Motor neuron (in vitro differentiated cells): ENCODE measurements at regions not wholly inside any gene's neighbourhood (a gene's known extent, or its start where the extent isn't known, plus 50 kb on each side); places are given as distances from the start of the nearest gene placed in this dataset.

Experiments used
- ATAC-seq, 8 experiments: fragments of 200-7000 bp; cut with Tn5 transposase; replicated peaks in 6 of 8; 2 replicates each; pipeline ENCODE4 v1.8.0; 2021; ENCODE audit warnings: mild to moderate bottlenecking in 8 of 8, moderate library complexity in 8 of 8
- H3K27ac ChIP-seq, 2 donors: fragments of 250-450 bp; sonication (Bioruptor Pico); 2 replicates each; pipeline ENCODE4 v1.9.0; 2021; ENCODE audit warnings: antibody characterized with exemption in 2 of 2, mild to moderate bottlenecking in 2 of 2, moderate library complexity in 1 of 2
- H3K4me1 ChIP-seq, 2 donors: fragments of 250-450 bp; sonication (Bioruptor Pico); replicated peaks in 1 of 2; 2 replicates each; pipeline ENCODE4 v1.6.1; 2021; ENCODE audit warnings: antibody characterized with exemption in 2 of 2, mild to moderate bottlenecking in 2 of 2, moderate library complexity in 1 of 2
- H3K4me3 ChIP-seq, 5 donors: fragments of 250-450 bp; sonication (Bioruptor Pico); 2 replicates each; pipeline ENCODE4 v1.9.0; 2021; ENCODE audit warnings: antibody characterized with exemption in 5 of 5, mild to moderate bottlenecking in 5 of 5, moderate library complexity in 4 of 5
- WGBS, 10 experiments: fragments of 450-650 bp; shearing (Covaris generic); methylation state at CpG; one replicate each; pipeline ENCODE4 v1.0.0; 2022; 5-methylcytosine and 5-hydroxymethylcytosine counted together
- in situ Hi-C, 9 experiments: fragments of 400-800 bp; cut with MboI; loops; one replicate each; pipeline ENCODE4 v1.15.0; 2021; ENCODE audit warnings: low sequenced_read_pairs in 9 of 9, low pct_unique_long_range_greater_than_20kb in 2 of 9; ENCODE audit not compliant: unreplicated experiment in 9 of 9

DNA sequence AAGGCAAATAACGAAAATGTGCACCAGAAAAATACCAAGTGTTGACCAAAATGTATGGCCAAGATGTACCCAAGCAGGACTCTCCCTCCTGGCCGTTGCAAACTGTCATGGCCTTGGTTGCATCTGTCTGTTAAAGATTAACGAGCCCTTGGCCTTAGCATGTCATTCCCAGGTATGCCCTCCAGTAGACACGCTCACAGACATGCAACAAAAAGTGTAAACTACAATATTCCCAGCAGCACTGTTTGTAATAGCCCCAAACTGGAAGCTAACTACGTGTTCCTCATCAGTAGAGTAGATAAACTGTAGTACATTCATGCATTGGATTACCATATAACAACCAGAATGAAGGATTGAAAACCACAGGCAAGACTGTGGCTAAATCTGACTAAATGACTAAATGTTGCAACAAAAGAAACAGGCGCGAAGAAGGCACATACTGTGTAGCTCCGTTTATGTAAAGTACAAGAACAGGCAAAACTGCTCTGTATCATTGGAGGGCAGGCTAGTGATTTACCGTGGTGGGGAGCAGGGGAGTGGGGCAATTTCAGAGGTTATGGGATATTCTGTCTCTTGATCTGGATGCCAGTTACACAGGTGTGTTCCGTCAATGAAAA, 232.8 kb upstream of the DIO3 start:
- ATAC-seq, result no peak

DNA sequence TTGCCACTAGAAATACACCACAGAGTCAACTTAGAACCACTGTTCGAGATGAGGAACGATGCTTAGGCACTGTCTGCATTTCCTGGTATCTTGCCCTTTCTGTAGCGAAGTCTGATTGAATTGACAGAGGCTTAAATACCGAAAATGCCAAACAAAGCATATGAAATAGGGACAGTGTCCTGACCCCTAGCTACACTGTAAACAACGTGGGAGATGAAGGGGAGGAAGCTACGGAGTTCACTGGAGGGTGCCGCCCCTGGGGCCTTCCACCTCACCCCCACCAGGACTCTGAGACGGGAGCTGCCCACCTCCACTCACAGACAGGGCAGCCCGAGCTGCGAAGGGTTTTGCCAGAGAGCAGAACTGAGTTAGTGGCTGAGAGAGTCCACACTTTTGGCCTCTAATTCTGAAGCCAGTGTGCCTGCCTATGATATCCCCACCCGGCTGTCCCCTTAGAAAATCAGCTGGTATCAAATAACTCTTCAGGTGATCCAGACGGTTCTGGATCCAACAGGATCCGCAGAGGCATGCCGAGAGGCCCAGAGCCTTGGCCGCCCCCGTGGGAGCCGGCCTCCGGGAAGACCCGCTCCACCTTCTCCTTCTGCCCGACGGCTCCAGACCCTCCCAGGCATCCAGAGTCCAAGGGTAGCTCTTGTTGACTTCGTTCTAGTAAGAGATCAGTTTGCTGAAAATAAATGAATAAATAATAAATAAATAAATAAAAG, 230.7 kb upstream of the DIO3 start:
- Histone ChIP-seq H3K27ac (no peak overlapping the region), H3K4me1 (no peaks in the 10 kb centered on the region), H3K4me3 (no peak overlapping the region)
- ATAC-seq, result no peak
- in situ Hi-C loops, result no loop called here
- 0 to 100% (median 68%) methylated on average over 1 to 16 of the region's 22 CpGs for WGBS, 10 experiments

More for the DNA sequence above, 232.8 kb upstream of the DIO3 start:
- in situ Hi-C loops, result no loop called here
- Histone ChIP-seq H3K27ac (no peak overlapping the region), H3K4me1 (no peaks in the 10 kb centered on the region), H3K4me3 (no peak overlapping the region)
- 26 to 91% (median 78%) methylated on average over 4 to 8 of the region's 10 CpGs; no CpG with 5 or more reads in 1 of the 10 experiments for WGBS, 10 experiments

GRCh38 chr14:101331141-101331525, 230.2 kb upstream of the DIO3 start:
- Histone ChIP-seq H3K27ac (no peak overlapping the region), H3K4me3 (no peak overlapping the region), H3K4me1 (no peaks in the 10 kb centered on the region)
- in situ Hi-C loops, result no loop called here
- no peak for ATAC-seq
- 20 to 100% (median 67%) methylated on average over 1 to 3 of the region's 10 CpGs; no CpG with 5 or more reads in 7 of the 10 experiments for WGBS, 10 experiments

GRCh38 chr14:101331661-101332169, 229.6 kb upstream of the DIO3 start:
- WGBS, 10 experiments, result 35 to 100% (median 99%) methylated on average over 1 to 5 of the region's 6 CpGs; no CpG with 5 or more reads in 2 of the 10 experiments
- in situ Hi-C loops, result no loop called here
- no peak overlapping the region for H3K4me3 ChIP-seq
- H3K4me1 ChIP-seq, result no peaks in the 10 kb centered on the region
- H3K27ac ChIP-seq, result no peak overlapping the region
- ATAC-seq, result no peak

GRCh38 chr14:101332281-101332680, 229.0 kb upstream of the DIO3 start:
- Histone ChIP-seq H3K4me1 (no peaks in the 10 kb centered on the region), H3K27ac (no peak overlapping the region), H3K4me3 (no peak overlapping the region)
- in situ Hi-C loops, result no loop called here
- WGBS, 10 experiments, result 0 to 100% (median 89%) methylated on average over 1 to 7 of the region's 8 CpGs; no CpG with 5 or more reads in 2 of the 10 experiments
- no peak for ATAC-seq

- ATAC-seq, result no peak
- 0 to 100% (median 88%) methylated on average over 1 to 14 of the region's 20 CpGs; no CpG with 5 or more reads in 3 of the 10 experiments for WGBS, 10 experiments
These were observed 227.7 kb upstream of the DIO3 start for GRCh38 chr14:101333335-101334280.

DNA sequence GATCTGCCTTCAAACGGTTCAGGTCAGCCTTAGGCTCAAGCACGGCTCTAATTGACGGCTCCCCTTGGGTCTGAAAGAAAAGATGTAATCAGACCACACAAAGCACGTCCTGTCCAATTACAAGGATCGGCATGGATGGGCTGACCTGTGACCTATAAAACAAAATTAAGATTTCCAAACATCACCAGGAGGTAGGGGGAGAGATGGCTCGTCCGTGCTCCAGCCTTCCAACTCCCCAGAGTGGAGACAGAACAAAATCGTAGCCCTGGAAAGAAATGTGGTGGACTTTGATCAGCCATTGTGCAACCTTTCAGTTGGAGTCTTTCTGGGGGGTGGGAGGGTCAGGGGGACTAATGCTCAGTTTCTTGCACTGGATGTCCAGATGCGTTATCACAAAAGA, 226.6 kb upstream of the DIO3 start:
- no peak for ATAC-seq
- H3K4me1 ChIP-seq, result no peaks in the 10 kb centered on the region
- in situ Hi-C loops, result no loop called here
- no peak overlapping the region for H3K4me3 ChIP-seq
- WGBS, 10 experiments, result 43 to 100% (median 78%) methylated on average over 1 to 7 of the region's 9 CpGs; no CpG with 5 or more reads in 4 of the 10 experiments
- H3K27ac ChIP-seq, result no peak overlapping the region

More at GRCh38 chr14:101333335-101334280, 227.7 kb upstream of the DIO3 start:
- H3K4me1 ChIP-seq, result no peaks in the 10 kb centered on the region
- in situ Hi-C loops, result no loop called here
- H3K27ac ChIP-seq, result no peak overlapping the region
- H3K4me3 ChIP-seq, result no peak overlapping the region

DNA sequence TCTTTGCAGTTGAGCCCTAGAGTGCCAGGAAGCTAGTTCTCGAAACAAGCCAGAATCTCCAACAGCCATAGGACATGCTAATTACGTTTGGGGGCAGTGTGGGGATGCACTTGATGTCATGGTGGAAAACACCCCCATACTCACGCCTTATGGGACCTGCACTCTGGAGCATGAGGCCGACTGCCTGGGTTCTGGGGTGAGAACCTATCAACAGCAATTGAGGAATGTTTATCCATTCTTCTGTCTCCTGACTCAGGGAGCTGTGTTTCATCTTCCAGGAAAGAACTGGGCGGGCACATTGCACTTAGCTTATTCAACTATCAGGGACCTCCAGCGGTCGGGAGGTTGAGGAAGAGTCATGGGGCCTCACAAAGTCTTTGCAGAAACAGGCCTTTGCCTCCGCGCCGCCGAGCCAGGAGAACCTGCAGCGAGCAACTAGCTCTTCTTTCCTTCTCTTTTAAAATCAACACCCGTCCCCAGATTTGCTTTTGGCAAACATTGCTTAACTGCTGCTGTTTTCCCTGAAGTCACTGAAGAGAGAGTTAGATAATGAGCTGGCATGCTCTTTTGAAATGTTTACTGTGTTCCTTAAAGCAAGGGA, 226.1 kb upstream of the DIO3 start:
- no peak overlapping the region for H3K4me3 ChIP-seq
- H3K27ac ChIP-seq, result no peak overlapping the region
- in situ Hi-C loops, result no loop called here
- no peak for ATAC-seq
- WGBS, 10 experiments, result 53 to 90% (median 80%) methylated on average over 1 to 12 of the region's 13 CpGs; no CpG with 5 or more reads in 2 of the 10 experiments
- H3K4me1 ChIP-seq, result no peaks in the 10 kb centered on the region

DNA sequence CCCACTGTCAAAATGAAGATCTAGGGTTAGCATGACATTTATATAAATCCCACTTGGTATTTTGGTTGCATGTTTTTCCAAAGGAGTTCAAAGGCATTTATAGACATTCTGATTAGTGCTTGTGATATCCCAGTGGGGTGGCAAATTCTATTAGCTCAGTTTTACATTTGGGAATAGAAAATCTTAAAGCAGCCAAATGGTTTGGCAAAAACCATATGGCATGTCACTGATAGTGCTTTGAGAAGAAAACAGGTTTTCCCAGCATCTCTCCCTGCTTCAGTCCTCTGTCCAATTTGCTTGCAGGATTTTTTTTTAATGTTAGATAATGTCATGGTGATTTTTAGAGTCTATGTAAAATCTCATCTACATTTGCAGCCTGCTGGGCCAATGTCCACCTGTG, 225.1 kb upstream of the DIO3 start:
- ATAC-seq, result no peak
- no peak overlapping the region for H3K4me3 ChIP-seq
- in situ Hi-C loops, result no loop called here
- H3K27ac ChIP-seq, result no peak overlapping the region
- no peaks in the 10 kb centered on the region for H3K4me1 ChIP-seq

- in situ Hi-C loops, result no loop called here
- H3K4me3 ChIP-seq, result no peak overlapping the region
- ATAC-seq, result no peak
- H3K4me1 ChIP-seq, result no peaks in the 10 kb centered on the region
- H3K27ac ChIP-seq, result no peak overlapping the region
- 10 to 100% (median 72%) methylated on average over 1 to 5 of the region's 7 CpGs; no CpG with 5 or more reads in 2 of the 10 experiments for WGBS, 10 experiments
These were observed 224.2 kb upstream of the DIO3 start for GRCh38 chr14:101337053-101337452.

GRCh38 chr14:101340556-101340955, 220.7 kb upstream of the DIO3 start:
- 18 to 100% (median 88%) methylated on average over 1 to 5 of the region's 8 CpGs; no CpG with 5 or more reads in 3 of the 10 experiments for WGBS, 10 experiments
- H3K4me3 ChIP-seq, result no peak overlapping the region
- H3K27ac ChIP-seq, result no peak overlapping the region
- no peak for ATAC-seq
- in situ Hi-C loops, result no loop called here
- no peaks in the 10 kb centered on the region for H3K4me1 ChIP-seq

DNA sequence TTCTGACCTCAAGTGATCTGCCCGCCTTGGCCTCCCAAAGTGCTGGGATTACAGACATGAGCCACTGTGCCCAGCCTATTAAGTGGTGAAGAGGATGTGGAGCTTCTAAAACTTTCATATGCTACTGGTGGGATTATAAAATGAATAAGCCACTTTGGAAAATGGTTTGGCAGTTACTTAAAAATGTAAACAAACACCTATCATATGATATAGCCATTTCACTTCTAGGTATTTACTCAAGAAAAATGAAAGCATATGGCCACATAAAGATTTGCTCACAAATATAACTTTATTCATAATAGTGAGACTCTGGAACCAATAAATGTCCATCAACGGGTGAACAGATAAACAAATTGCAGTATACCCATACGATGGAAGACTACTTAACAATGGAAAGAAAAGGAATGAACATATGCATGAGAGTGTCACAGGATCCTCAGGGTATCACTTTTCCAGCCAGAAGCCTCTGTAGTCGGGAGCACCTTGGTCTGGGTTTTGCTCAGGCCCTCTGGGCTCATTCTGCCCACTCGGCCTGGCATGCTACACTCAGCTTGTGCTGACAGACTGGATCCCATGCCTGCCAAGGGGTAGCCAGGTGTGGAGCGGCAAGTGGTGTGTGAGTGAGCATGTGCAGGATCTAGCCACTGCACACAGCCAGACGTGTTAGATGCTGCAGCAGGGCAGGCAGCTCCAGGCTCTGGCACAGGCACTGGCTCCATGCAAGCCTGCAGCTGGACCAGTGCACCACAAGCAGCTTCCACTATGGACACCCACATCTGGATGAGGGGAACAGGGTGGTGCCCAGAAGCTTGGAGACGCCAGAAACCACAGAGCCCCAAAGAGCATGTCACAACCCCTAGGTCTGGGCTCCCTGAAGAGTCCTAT, 213.2 kb upstream of the DIO3 start:
- Histone ChIP-seq H3K4me1 (no peaks in the 10 kb centered on the region), H3K4me3 (no peak overlapping the region), H3K27ac (no peak overlapping the region)
- WGBS, 10 experiments, result 0 to 86% (median 59%) methylated on average over 1 to 4 of the region's 8 CpGs; no CpG with 5 or more reads in 2 of the 10 experiments
- no peak for ATAC-seq
- in situ Hi-C loops, result no loop called here
